GM13976 (cell line): ENCODE measurements at regions not wholly inside any gene's neighbourhood (a gene's known extent, or its start where the extent isn't known, plus 50 kb on each side); places are given as distances from the start of the nearest gene placed in this dataset.

Experiments used
- DNase-seq: peaks from one replicate; pipeline ENCODE4 v3.0.0; 2012; ENCODE audit warnings: low spot score
- in situ Hi-C: fragments of 300-500 bp; cut with MboI; formaldehyde crosslinking; loops from one replicate; pipeline ENCODE4 v1.12.0; 2022; ENCODE audit warnings: low sequenced_read_pairs, mixed read lengths, inconsistent platforms; ENCODE audit not compliant: unreplicated experiment
- TF ChIP-seq, protein P1 (sequence below): IDR thresholded peaks from 2 replicates; pipeline ENCODE4 v1.5.1; 2012; ENCODE audit warnings: borderline replicate concordance, mild to moderate bottlenecking; ENCODE audit not compliant: insufficient read depth; ENCODE audit errors: extremely low read depth, missing control alignments, control extremely low read depth

DNA sequence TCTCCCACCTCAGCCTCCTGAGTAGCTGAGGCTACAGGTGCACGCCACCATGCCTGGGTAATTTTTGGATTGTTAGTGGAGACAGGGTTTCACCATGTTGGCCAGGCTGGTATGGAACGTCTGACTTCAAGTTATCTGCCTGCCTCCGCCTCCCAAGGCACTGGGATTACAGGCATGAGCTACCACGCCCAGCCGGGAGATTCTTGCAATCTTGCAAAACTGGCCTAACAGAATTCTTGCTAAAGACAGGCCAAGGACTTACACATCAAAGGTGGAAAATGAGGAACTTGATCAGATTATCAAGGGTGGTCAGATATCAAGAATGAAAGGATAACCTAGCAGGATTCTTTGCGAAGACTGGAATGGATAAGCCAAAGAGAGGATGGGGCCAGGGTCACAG, 98.3 kb upstream of the TIAM1 start:
- no peak for DNase-seq
- in situ Hi-C loops, result no loop called here
- TF ChIP-seq, protein P1, sequence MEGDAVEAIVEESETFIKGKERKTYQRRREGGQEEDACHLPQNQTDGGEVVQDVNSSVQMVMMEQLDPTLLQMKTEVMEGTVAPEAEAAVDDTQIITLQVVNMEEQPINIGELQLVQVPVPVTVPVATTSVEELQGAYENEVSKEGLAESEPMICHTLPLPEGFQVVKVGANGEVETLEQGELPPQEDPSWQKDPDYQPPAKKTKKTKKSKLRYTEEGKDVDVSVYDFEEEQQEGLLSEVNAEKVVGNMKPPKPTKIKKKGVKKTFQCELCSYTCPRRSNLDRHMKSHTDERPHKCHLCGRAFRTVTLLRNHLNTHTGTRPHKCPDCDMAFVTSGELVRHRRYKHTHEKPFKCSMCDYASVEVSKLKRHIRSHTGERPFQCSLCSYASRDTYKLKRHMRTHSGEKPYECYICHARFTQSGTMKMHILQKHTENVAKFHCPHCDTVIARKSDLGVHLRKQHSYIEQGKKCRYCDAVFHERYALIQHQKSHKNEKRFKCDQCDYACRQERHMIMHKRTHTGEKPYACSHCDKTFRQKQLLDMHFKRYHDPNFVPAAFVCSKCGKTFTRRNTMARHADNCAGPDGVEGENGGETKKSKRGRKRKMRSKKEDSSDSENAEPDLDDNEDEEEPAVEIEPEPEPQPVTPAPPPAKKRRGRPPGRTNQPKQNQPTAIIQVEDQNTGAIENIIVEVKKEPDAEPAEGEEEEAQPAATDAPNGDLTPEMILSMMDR, result no peak

DNA sequence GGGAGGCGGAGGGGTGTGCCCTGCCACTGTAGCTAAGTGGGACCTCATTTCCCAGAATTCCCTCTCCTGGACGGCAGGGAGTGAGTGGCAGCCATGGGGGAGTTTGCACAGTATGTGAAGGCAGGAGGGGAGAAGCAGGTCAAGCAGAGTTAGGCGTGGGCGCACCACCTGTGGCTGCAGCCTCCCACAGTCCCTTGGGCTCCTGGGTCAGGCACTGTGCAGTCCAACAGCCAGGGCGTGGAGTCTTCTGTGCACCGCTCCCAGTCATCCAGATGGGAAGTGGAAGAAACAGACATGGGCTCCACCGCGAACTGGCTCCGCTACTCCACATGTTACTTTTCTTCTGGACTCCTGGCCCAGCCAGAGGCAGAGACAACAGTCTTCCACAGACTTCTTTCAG, 85.4 kb upstream of the TIAM1 start:
- DNase-seq, result no peak
- TF ChIP-seq, protein P1, result no peak
- in situ Hi-C loops, result no loop called here

DNA sequence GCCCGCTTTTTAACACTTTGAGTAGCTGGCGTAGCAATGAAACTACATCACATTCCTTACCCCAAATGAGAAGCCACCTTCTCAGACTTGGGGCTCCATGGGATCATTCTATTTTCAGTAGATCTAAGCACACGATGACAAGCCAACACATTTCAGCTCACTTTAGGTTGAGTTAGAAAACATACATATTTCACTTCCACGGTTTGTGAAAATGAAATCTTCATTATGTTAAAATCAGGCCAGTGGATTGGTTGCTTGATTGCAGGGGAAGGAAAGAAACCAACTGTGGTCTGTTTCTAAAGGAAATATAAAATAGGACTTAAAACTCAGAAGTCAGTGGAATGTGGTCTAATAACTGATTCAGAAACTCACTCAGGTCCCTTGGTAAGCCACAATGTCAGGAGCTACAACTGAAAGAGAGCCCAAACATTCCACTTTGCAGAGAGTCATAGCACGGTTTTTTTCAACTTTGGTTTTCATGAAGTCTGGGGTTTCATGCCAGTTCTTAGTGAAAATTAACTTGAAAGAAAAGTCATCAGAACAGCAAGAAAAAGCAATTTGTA, 82.3 kb upstream of the TIAM1 start:
- TF ChIP-seq, protein P1, result no peak
- in situ Hi-C loops, result no loop called here
- DNase-seq, result no peak

DNA sequence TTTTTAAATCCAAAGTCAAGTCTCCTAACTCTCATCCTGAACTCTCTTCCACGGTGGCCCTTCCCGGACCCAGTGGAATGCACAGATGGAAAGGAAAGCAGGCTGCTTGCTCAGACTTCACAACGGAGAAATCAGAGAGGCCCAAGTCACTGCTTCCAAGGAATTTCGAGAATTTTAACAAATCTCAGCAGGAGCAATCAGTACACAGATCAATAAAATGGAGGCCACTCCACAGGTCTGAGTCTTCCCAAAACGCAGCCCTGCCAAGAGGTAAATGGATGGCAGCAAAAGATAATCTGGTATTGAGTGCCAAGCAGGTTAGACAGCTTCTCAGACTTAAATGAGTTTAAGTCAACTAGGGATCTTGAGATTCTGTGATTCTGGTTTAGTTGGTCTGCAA, 81.1 kb upstream of the TIAM1 start:
- in situ Hi-C loops, result no loop called here
- no peak for DNase-seq
- TF ChIP-seq, protein P1, result no peak

DNA sequence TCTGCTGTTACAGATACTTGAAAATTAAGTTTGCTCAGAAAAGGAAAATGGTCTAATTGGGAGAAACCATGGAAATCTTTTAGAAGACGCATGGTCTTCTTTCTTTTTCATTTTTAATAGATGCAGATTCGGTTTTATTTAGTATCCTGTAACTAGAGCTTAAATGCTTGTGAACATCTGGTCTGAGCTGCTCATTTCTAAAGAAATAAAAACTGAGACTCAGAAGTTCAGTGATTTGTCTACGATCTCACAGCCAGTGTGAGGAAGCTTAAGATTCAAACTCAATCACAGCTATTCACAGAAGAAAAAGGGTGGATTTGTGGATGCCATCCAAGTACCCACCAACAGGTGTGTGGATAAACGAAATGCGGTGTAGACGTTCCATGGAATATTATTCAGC, 80.0 kb upstream of the TIAM1 start:
- in situ Hi-C loops, result no loop called here
- no peak for DNase-seq
- TF ChIP-seq, protein P1, result no peak

DNA sequence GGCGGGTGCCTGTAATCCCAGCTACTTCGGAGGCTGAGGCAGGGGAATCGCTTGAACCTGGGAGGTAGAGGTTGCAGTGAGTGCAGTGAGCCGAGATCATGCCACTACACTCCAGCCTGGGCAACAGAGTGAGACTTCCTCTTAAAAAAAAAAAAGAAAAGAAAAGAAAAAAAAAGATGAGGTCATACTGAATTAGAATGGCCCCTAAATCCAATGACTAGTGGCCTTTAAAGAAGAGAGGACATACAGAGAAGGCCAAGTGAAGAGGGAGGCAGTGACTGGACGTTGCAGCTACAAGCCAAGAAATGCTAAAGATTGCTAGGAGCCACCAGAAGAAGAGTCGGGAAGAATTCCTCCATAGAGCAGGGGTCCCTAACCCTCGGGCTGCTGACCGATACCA, 76.9 kb upstream of the TIAM1 start:
- TF ChIP-seq, protein P1, result no peak
- DNase-seq, result no peak
- in situ Hi-C loops, result no loop called here

DNA sequence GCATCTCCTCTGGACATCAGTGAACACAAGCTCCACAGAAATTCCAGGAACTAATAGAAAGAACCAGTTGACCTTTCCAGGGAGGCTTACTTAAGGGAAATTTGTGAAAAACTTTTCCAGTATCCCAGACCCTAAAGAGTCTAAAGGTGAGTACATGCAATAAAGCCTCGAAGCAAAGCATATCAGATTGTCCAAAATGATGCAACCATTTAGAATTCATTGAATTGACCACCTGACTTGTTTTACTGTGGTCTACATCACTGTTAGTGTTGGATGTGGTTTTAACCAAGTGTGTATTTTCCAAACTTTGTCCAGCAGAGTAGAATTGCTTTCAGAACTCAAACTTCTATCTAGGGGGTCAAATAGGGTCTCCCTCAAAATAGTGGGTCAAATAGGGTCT, 76.3 kb upstream of the TIAM1 start:
- no peak for DNase-seq
- TF ChIP-seq, protein P1, result no peak

More for the DNA sequence above, 76.3 kb upstream of the TIAM1 start:
- in situ Hi-C loops, result no loop called here
